GM12872 (cell line): ENCODE measurements at regions not wholly inside any gene's neighbourhood (a gene's known extent, or its start where the extent isn't known, plus 50 kb on each side); places are given as distances from the start of the nearest gene placed in this dataset.

ENCODE experiments used
- CTCF ChIP-seq: IDR thresholded peaks from 3 replicates; pipeline ENCODE4 v1.5.1; 2011; ENCODE audit warnings: low read depth, mild to moderate bottlenecking, low read length, moderate library complexity; ENCODE audit not compliant: insufficient read depth

GRCh38 chr5:74491586-74491985 lies 148.9 kb downstream of the ENC1 start:
- TF ChIP-seq CTCF = no peak

- no peak for TF ChIP-seq CTCF
Measured at GRCh38 chr5:74490814-74491213, 149.7 kb downstream of the ENC1 start.

GRCh38 chr5:74482990-74483389 lies 157.5 kb downstream of the ENC1 start:
- no peak for TF ChIP-seq CTCF

- no peak for TF ChIP-seq CTCF
Measured at GRCh38 chr5:74482523-74482922, 158.0 kb downstream of the ENC1 start.

- TF ChIP-seq CTCF = no peak
Measured at GRCh38 chr5:74480201-74480600, 160.3 kb downstream of the ENC1 start.

- TF ChIP-seq CTCF = no peak
Measured at GRCh38 chr5:74478328-74478727, 162.2 kb downstream of the ENC1 start.

- TF ChIP-seq CTCF = no peak
Measured at GRCh38 chr5:74477761-74478160, 162.8 kb downstream of the ENC1 start.
